HT-29 (cell line): ENCODE measurements at regions not wholly inside any gene's neighbourhood (a gene's known extent, or its start where the extent isn't known, plus 50 kb on each side); places are given as distances from the start of the nearest gene placed in this dataset.

Source experiments
- DNase-seq: peaks from one replicate; pipeline ENCODE4 v3.0.0-alpha.2; 2015; ENCODE audit warnings: low spot score

DNA sequence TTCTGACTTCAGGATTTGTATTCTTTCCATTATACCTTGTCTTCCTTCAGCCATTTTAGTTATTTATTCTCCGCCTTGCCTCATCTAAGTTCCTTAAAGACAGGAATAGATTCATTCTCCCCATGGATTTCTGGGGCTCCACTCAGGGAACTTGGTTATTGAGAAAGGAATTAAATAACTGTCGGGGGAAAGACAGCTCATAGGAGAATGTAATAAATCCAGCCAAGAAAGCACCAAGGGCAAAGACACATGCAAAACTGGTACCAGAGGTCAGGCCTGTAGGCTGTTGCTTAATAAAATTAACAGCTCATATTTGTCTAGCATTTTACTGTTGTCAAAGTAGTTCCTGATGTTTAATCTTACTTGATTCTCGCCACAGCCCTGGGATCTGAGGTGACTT lies 357.2 kb downstream of the TMEM38B start:
- no peak for DNase-seq

DNA sequence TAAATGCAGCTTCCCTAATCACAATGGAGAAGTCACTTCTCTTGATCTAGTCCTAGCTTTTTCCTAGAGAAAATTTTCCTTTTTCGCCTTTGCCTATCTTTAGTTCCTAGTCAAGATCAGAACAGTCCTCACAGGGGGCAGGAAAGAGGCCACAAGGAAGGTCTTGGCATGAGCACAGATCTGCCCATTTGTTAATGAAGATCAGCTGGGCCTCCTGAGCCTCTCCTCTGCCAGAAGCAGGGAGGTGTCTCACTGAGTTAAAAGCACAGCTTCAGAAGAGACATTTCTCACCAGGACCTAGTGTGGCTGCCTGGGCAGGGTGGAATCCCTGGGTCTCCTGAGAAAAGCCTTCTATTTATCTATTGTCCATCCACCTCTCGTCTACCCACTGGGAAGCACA lies 357.8 kb downstream of the TMEM38B start:
- no peak for DNase-seq

DNA sequence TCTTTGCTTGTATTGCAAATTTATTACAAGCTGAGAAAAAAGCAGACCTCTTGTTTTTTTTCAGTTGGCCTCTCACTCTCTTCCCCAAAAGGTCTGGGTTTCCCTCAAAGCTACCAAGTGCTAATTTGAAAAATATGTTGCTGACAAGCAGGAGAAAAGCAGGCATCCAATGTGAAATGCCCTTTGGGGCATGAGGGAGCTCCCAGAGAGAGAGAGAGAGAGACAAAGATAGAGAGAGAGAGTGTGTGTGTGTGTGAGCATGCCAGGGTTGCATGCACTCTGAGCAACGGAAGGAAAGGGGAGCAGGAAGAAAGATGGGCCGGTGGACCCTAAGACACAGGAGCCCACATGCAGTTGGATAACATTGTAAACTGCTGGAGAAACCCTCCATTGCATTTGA lies 358.4 kb downstream of the TMEM38B start:
- no peak for DNase-seq

DNA sequence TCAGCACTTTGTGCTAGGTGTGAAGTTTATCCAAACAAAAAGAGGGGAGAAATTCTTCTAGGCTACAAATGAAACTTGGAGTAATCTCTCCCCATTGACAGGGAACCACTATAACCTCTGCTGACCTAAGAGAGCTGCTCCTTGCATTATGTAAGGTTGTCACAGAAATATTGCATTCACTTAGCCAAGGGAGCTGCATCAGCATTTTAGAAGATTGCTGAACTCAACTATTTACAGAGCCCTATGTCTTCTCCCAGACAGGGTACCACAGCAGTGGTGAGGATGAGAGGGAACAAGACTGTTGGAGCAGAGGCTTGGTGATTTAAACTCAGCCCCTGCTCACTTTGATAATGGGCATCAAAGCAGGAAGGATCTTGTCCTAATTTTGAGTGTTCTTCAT lies 362.0 kb downstream of the TMEM38B start:
- no peak for DNase-seq

DNA sequence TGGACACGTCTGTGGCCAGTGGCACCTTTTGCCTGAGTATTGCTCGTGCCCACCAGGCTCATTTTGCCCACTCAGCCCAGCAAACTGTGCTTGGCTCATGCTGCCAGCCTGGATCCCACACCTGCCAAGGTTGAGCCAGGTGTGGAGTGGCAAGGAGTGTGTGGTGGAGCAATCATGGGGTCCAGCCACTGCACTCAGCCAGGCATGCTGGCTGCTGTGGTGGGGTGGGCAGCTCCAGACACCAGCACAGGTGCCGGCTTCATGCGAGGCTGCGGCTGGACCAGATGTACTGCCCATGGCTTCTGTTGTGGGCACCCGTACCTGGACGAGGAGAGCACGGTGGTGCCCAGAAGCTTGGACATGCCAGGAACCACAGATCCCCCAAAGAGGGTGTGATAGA lies 364.1 kb downstream of the TMEM38B start:
- DNase-seq: no peak

DNA sequence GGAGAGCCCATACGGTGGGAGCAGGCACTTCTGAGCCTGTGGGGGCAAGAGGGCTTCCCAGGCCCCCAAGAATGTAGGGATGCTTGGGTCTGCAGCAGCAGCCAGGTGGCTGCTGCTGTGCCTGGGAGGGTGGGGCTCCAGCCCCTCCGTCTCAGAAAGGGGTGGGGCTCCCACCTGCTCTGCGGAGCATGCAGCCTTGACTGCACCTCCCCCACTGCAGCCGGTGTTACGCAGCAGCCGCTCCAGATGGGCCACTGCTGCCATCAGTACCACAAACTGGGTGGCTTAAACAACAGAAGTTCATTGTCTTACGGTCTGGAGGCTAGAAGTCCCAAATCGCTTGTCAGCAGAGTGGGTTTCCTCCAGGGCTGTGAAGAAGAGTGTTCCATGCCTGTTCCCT lies 365.5 kb downstream of the TMEM38B start:
- DNase-seq: no peak

DNA sequence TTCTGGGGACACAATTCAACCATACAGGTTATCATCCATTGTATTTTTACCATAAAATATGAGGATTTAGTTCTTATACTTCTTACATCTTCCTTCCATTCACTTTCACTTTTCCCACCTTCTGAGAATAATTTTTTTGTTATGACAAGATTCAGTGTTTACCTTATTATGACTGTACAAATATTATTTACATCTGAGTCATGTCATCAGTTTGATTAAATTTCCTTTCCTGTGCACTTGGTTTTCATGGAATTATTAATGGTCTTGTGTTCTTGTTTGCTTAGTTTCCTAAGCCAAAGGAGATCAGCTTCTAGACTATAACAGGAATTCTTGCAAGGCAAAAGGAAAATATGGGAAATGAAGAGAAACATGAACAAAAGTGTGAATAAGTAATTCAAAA lies 366.5 kb downstream of the TMEM38B start:
- DNase-seq: no peak

DNA sequence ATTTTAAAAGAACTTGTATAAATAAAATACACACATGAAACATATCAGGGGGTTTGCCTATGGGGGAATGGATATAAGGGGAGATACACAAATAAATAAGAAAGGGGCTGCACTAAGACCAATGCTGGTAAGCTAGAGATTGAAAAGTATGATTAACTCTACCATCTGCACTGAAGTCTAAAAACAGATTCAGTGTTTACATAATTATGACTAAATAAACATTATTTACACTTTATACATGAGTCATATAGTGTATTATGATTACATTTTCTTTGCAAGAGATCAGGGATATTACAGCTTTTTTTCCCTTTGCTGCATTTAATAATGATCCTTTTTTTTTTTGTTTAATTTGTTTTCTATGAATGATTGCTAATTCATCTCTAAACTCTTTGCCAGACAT lies 367.9 kb downstream of the TMEM38B start:
- no peak for DNase-seq

DNA sequence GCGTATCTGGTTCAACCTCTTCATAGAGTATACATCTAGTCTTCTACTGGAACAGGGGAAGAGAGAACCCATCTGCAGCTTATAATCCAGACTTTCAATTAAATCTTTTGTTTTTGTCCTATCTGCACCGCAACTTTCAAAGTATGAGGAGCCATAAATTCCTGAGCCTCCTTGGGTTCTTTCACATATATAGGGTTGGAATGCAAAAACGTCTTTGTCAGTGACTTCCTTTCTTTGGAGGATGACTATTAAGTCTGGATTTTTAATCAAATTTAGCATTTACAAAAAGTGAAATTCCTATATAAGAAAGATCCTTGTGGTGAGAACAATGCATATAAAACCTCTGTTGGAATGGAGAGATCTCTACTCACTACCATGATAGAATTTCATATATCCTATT lies 370.8 kb downstream of the TMEM38B start:
- no peak for DNase-seq

DNA sequence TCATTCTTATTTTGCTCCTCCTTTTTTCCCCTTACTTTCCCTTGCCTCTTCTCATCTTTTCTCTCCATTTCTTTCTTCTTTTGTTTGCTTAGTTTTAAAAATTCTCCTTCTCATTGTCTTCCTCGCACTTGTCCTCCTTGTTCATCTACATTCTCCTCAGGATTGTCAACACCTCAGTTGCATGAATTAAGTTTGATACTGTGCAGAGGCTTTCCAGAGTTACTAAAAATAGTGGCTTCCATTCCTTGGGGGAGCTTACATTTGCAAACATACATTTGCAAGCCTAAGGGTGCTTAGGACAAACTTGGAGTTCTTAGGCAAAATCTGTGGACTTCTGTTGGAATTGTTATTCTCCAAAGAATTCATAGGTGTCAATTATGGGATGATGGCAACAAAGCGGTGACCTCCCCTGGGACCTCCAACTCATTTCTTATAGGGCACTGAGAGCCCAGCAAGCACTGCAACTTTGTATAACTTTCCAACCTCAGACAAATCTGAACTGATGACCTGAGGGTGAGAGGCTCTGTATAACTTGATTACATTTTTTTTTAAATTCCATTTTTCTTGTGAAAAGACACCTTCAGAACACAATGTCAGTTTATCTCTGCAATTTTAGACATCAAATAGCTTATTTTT lies 371.4 kb downstream of the TMEM38B start:
- no peak for DNase-seq

DNA sequence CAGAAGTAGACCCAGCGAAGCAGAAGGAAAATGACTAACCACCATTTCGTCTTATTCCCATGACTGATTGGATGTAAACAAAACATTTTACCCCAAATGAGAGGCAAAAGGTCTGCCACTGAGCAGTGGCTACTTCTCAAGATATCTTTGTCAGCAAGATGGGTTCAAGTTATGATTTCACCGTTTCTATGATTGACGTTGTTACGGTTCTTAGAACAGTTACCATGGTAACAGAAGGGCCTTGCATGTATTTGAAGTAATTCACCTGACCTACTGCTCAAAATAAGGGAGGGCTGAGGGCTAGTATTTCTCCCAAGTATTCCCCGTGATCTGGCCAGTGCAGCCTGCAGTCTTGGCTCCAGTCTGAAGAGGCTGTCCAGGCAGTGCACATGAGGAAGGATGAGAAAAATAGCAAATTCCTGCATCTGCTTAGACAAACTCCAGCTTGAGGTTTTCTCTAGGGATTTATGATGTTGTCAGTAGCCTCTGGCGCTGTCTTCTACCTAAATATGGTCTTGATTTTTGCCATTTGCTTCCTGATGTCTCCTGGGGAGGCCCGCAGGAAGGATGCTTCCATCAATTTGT lies 372.7 kb downstream of the TMEM38B start:
- DNase-seq: no peak

DNA sequence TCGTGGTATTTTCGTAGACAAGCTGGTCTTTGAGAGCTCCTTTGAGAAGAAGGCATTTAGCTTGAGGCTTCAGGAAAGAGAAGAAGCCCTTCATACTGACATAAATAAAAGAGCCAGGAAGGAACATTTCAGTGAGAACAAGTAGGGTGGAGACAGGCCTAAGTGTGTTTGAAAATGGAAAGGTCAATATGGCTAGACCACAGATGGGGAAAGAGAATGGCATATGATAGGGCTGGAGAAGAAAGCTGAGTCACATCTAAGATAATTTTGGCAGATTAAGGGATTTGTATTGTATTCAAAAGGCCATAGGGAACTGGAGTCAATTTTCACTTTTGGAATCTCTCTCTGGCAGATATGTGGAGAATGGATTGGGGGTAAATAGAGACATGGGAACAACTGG lies 374.9 kb downstream of the TMEM38B start:
- no peak for DNase-seq

DNA sequence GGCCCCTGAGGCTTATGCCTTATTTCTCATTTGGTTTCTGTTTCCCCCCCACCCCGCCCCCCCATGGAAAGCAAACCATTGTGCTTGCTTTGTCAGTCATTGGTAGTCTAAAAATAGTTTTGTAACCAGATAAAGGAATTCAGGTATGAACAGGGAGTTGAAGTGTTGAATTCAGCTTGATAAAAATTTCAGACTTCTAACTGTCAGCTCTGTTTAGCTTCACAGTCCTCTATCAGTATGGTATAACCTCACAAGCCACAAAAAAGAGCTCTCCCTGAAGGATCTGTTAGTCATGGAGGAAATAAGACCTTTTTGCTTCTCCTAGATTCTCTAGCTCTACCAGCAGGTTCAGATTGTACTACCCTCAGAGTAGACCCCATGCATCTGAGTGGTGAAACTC lies 378.1 kb downstream of the TMEM38B start:
- DNase-seq: no peak

DNA sequence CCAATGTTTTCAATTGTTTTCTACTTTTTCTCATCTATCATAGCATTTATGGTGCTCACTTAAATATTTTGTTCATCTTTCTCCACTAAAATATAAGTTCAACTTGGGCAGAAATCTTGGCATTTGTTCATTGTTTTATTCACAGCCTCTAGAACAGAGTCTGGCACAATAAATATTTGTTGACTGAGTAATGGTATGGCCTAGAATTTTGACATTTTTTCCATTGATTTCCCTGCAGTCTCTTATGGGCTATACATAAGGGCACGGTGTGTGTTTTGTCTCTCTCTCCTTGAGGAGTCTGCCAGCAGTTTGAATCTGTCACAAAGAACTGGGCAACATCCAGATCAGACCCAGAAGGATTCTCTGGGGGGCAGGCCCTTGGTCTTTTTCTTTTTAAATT lies 379.7 kb downstream of the TMEM38B start:
- no peak for DNase-seq

DNA sequence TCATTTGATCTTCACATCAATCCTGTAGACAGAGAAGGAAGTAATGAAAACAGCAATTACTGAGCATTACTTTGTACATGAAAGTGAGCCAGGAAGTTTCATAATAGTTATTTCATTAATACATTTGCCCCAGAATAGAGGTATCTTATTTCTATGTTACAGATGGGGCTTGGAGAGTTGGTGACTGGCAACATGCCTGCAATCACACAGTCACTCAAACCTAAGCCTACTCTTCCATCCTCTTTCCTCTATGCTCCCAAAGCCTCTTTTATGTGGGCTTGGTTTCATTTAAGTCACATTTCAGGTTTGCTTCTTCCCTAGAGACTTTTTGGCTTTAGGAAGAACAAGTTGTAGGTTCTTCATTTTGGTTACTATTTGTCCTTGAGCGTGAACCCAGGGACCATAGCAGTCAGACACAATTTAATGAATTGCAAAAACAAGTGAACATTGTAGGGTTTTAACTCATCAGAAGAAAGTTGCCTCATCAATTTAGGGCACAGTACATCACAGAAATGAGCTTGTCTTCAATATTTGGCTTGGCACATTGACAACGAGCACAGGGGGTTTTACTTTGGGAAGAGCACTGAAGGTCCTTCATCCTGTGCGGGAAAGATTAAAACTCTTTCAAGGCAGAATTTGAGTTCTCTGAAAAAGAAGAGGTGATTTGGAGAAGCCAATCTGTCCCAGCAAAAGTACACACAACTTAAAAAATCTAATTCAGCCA lies 381.1 kb downstream of the TMEM38B start:
- no peak for DNase-seq

DNA sequence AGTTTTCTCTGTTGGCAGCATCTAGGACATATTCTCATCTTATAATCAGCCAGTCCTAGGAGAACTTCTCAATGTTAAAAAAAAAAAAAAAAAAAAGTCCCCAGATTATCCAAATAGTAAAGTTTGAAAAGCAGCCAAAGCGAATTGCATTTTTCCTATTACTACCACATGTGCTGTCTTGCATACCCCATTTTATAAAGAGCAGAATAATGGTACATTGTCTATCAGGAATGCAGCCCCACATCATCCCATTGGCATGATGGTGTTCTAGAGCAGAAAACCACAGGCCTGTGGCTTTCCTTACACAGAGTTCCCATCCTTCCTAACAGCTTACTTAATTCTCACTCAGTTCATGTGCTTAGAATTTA lies 381.6 kb downstream of the TMEM38B start:
- DNase-seq: no peak

DNA sequence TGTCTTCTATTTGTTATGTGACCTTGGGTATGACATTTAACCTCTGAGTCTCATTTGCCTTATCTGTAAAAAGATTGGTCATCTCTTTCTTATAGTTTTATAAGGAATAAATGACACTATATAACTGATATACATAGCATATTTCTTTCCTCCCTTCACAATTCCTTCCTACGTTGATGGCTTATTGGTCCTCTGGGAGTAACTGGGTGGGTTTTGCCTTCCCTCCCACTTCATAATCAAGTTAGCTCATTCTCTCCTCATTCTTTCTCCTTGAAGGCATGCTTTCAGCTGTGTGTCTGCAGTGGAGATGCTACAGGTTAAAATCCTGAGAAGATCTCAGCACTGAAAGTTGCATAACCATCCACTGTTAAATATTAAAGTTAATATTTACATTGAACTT lies 382.4 kb downstream of the TMEM38B start:
- DNase-seq: no peak

DNA sequence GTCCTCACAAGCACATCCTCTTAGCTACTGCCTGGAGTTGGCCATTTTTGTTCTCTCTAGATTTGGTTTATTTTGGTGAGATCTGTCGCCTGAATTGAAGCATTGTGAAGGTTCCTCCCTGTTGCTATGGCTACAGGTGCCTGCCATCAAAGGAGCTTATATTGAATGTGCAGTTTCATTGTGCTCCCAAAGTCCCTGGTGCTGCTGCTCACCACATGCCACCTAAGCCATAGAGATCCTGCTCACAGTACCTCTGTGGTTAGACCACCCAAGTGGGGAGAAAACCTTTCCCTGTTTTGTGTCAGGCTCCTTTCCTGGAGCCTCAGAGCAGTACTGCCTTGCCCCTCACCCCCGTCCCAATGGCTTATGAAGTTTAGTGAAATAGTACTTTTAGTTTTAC lies 383.4 kb downstream of the TMEM38B start:
- no peak for DNase-seq

DNA sequence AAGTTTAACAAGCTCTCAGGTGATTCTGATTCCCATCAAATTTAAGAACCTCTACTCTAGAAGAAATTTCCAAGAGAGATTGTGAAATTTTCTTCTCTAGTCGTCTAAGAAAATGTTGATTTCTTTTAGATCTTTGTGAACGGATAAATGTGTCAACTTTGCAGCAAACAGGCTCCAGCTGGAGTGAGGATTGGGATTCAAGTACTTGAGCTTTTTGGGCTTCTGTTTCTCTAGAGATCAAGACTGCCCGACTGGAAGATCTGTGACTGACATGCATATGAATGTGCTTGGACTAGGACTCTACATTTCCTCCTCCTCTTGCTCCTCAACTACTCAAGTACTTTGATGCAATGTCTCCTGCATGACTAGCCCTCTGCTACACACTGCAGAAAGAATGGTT lies 388.3 kb downstream of the TMEM38B start:
- no peak for DNase-seq

DNA sequence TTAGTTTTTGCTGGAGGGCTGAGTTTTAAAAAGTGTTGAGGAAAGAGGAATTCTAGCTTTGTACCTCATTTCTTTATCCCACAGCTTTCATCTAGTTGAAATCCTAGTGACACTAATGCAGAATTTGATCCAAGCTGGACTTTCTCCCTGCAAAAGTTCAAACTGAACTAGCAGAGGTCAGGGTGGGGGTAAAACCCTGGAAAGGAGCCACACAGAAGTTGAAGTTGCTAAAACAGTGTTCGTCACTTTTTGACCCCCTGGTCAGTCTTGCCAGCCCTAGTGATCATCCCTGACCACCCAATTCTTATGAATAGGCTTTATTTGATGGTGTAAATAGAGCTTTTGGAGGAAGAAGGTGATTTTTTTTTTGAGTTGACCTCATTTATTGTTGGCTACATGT lies 390.4 kb downstream of the TMEM38B start:
- no peak for DNase-seq

DNA sequence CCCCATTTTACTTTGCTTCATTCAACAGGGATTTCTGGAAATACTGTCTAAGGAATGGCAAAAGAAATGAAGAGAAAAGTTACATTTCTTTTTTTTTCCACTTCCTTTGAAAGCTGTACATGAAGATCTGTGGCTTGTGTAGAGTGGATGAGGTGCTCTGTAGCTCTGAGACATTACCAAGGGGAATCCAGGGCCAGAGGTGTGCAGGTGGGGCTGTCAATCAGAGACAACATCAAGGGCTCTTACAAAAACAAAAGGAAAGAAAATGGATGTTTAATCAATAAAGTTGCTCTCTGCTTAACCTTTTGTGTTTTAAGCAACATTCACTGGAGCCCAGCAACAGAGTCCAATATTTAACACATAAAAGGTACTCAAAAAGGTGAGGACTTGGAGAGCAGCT lies 391.1 kb downstream of the TMEM38B start:
- no peak for DNase-seq

DNA sequence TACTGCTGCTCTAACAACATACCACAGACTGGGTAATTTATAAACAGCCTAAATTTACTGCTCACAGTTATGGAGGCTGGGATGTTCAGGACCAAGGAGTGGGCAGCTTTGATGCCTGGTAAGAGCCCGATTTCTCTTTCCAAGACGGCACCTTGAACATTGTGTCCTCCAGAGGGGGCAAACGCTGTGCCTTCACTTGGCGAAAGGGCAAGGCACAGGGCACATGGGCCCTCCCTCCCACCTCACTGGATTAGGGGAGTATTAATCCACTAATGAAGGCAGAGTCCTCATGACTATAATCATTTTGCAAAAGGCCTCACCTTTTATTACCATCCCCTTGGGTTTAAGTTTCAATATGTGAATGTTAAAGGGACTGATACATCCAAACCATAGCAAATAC lies 397.7 kb downstream of the TMEM38B start:
- no peak for DNase-seq

DNA sequence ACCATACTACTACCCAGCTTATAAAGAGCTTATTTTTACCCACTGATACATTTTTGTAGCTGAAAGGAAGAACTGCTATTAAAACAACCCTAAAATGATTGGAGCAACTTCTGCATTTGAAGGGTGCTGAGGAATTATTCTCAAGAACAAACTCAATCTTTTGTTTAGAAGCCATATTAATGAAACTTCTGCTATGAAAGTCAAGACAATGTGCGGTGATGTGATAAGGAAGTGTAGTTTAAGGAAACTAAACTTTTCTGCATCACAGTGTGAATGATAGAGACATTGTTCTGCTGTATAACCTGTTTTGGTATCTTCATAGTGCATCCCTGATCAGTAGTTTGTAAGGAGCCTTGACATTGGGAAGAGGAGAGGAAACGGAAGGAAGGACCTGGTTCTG lies 408.5 kb downstream of the TMEM38B start:
- no peak for DNase-seq

DNA sequence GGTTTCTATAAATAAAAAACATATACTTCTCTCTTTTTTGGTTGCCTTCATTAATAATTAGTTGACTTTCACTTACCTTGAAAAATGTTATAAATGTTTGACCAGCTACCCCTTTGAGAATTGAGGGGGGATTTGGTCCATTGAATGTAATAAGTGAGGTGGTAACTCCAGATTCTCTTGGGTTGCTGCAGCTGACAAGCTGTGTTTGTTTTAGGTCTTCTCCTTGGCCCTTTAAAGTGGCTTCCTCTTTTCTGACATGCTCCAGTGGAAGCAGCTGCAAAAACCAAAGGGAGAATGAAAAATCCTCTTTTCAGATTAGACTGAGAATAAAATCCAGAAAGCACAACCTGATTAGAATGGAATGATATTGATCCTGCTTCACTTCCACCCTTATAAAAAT lies 410.5 kb downstream of the TMEM38B start:
- no peak for DNase-seq
